ENCODE measurements at regions not wholly inside any gene's neighbourhood (a gene's known extent, or its start where the extent isn't known, plus 50 kb on each side); places are given as distances from the start of the nearest gene placed in this dataset.

DNA sequence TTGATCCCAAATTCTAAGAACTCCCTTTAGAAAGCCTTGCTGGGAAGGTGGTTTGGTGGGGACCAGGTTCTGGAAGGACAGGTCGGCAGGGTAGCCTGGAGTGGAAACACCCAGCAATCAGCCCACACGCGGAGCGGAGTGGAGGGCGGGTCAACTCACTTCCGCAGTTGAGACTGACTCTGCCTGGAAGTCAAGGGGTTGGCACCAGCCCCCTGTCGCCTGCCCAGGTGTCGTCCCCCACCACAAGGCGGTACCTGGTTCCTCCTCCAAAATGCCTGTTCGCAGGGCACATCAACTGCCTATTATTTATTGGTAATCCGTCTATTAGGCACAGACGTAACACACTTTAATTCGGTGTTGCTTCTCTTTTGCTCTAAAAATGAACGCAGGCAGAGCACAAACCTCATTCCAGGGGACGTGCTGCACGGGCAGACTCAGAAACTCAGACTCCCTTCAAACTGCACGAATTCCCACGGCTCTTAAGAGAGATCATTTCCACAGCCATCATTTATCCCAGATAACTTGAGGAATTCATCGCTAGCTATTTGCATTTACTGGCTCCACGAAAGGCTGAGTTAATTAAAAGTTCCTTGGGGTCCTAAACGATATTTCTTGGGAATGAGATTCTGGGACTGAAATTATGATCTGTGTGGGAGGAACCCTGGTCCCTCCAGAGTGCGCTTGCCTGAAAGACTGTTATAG lies 248.2 kb upstream of the PPP2R2D start:
- Histone ChIP-seq H3K9me3 (replicated peaks; ENCODE audit: control insufficient read depth, insufficient read depth, low read length) (peaks cover 10% of the 10 kb centered on the region), H3K4me3 (replicated peaks in 1 of 3; ENCODE audit: insufficient read depth in 1 of 3, low read depth in 1 of 3, low read length in 3 of 3) (no peak overlapping the region), H3K4me2 (ENCODE audit: insufficient read depth, low read length) (no peak overlapping the region), H3K27ac (ENCODE audit: insufficient read depth, low read depth, low read length) (no peak overlapping the region), H3K27me3 (ENCODE audit: control insufficient read depth in 2 of 2, insufficient read depth in 2 of 2, low read length in 2 of 2) (no peaks in the 10 kb centered on the region), H3K9ac (replicated peaks; ENCODE audit: extremely low read depth, insufficient read depth, low read length) (no peak overlapping the region), H3K4me1 (ENCODE audit: control insufficient read depth, extremely low read depth, insufficient read depth, low read length) (no peaks in the 10 kb centered on the region), H3K79me2 (ENCODE audit: control insufficient read depth, insufficient read depth, low read length) (no peaks in the 10 kb centered on the region), H3K36me3 (ENCODE audit: control insufficient read depth in 2 of 2, extremely low read depth in 1 of 2, insufficient read depth in 2 of 2, low read length in 2 of 2) (no peaks in the 10 kb centered on the region), H2AFZ (ENCODE audit: low read depth, low read length) (no peak overlapping the region), H4K20me1 (replicated peaks; ENCODE audit: control insufficient read depth, extremely low read depth, insufficient read depth, low read length) (no peaks in the 10 kb centered on the region), H3K9me1 (replicated peaks; ENCODE audit: control insufficient read depth, extremely low read depth, insufficient read depth, low read length) (no peaks in the 10 kb centered on the region)
- POLR2A ChIA-PET, result no interaction called here
- BruUV-seq (replicated peaks), result no TSS peak
- dilution Hi-C loops (cut with MboI; ENCODE audit: extremely low pct_ligation_motif_present, low sequenced_read_pairs), result no loop called here
- FAIRE-seq, result no peak
- TF ChIP-seq FOS (IDR thresholded peaks at IDR 0.05; ENCODE audit: borderline replicate concordance, insufficient read depth, low read length) (no peak), MYC (IDR thresholded peaks at IDR 0.05; ENCODE audit: low read depth, low read length) (no peak), POLR2AphosphoS5 (IDR thresholded peaks at IDR 0.05; ENCODE audit: insufficient read depth, low read depth, low read length) (no peak), EZH2 (IDR thresholded peaks at IDR 0.05; ENCODE audit: borderline replicate concordance, low read depth, low read length, severe bottlenecking) (no peak), MAX (IDR thresholded peaks at IDR 0.05; ENCODE audit: insufficient read depth, insufficient read length) (no peak), POLR2A (IDR thresholded peaks at IDR 0.05; ENCODE audit: low read depth, low read length) (no peak), JUN (IDR thresholded peaks at IDR 0.05; ENCODE audit: borderline replicate concordance, insufficient read depth, insufficient read length, low read depth) (no peak), GATA2 (IDR thresholded peaks at IDR 0.05; ENCODE audit: insufficient read depth, insufficient read length, low read depth, low read length) (no peak)
- TF ChIP-seq, protein P1, sequence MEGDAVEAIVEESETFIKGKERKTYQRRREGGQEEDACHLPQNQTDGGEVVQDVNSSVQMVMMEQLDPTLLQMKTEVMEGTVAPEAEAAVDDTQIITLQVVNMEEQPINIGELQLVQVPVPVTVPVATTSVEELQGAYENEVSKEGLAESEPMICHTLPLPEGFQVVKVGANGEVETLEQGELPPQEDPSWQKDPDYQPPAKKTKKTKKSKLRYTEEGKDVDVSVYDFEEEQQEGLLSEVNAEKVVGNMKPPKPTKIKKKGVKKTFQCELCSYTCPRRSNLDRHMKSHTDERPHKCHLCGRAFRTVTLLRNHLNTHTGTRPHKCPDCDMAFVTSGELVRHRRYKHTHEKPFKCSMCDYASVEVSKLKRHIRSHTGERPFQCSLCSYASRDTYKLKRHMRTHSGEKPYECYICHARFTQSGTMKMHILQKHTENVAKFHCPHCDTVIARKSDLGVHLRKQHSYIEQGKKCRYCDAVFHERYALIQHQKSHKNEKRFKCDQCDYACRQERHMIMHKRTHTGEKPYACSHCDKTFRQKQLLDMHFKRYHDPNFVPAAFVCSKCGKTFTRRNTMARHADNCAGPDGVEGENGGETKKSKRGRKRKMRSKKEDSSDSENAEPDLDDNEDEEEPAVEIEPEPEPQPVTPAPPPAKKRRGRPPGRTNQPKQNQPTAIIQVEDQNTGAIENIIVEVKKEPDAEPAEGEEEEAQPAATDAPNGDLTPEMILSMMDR (IDR thresholded peaks at IDR 0.05; ENCODE audit: extremely low read depth in 1 of 2, insufficient read depth in 1 of 2, low read depth in 1 of 2, low read length in 2 of 2), result no peak
- CTCF ChIA-PET, result no interaction called here
- DNase-seq (ENCODE audit: low read depth, low spot score), result no peak
- intact Hi-C loops (cut with micrococcal nuclease), result no loop called here
